WTC11 (cell line): ENCODE measurements at regions not wholly inside any gene's neighbourhood (a gene's known extent, or its start where the extent isn't known, plus 50 kb on each side); places are given as distances from the start of the nearest gene placed in this dataset.

Experiments
- ATAC-seq: fragments of 200-7000 bp; cut with Tn5 transposase; 2 replicates; pipeline ENCODE4 v1.10.0; 2021; ENCODE audit warnings: mild to moderate bottlenecking, moderate library complexity
- CTCF ChIA-PET: fragments of 300-600 bp; sonication (Branson Sonifier 250); formaldehyde crosslinking; loops from one replicate; lab custom pipeline; 2021; ENCODE audit warnings: antibody characterized with exemption; lab: Charles Lee
- POLR2A ChIA-PET: fragments of 350-600 bp; sonication (Branson Sonifier 250); formaldehyde crosslinking; loops from one replicate; lab custom pipeline; 2021; ENCODE audit warnings: antibody characterized with exemption; lab: Charles Lee
- DNase-seq: peaks from one replicate; pipeline ENCODE4 v3.0.0; 2021; ENCODE audit warnings: low spot score
- H3K27ac Mint-ChIP-seq: 2 replicates; pipeline ENCODE4 v1.8.0; 2021; ENCODE audit warnings: mixed read lengths
- H3K27me3 Mint-ChIP-seq: 2 replicates; pipeline ENCODE4 v1.8.0; 2021; ENCODE audit warnings: low read depth, mild to moderate bottlenecking, moderate library complexity, mixed read lengths
- H3K36me3 Mint-ChIP-seq: 2 replicates; pipeline ENCODE4 v1.8.0; 2021; ENCODE audit warnings: mixed read lengths
- H3K4me1 Mint-ChIP-seq: 2 replicates; pipeline ENCODE4 v1.8.0; 2022; ENCODE audit warnings: mixed read lengths
- H3K4me3 Mint-ChIP-seq: 2 replicates; pipeline ENCODE4 v1.8.0; 2021; ENCODE audit warnings: mild to moderate bottlenecking, moderate library complexity, mixed read lengths
- H3K9me3 Mint-ChIP-seq: 2 replicates; pipeline ENCODE4 v1.8.0; 2021; ENCODE audit warnings: mixed read lengths
- ATF1 ChIP-seq: sonication (generic); formaldehyde crosslinking; IDR thresholded peaks from 2 replicates; pipeline ENCODE4 v1.8.1; 2023; ENCODE audit warnings: mild to moderate bottlenecking, moderate library complexity, missing genetic modification reagents
- ESRRA ChIP-seq: sonication (generic); formaldehyde crosslinking; IDR thresholded peaks from 2 replicates; pipeline ENCODE4 v1.8.1; 2022; ENCODE audit warnings: mild to moderate bottlenecking, missing genetic modification reagents, borderline replicate concordance
- JUN ChIP-seq: sonication (generic); formaldehyde crosslinking; IDR thresholded peaks from 2 replicates; pipeline ENCODE4 v1.8.0; 2023; ENCODE audit warnings: mild to moderate bottlenecking, missing genetic modification reagents
- NR1H2 ChIP-seq: sonication (generic); formaldehyde crosslinking; IDR thresholded peaks from 2 replicates; pipeline ENCODE4 v1.9.0; 2021; ENCODE audit warnings: mild to moderate bottlenecking, moderate library complexity, missing genetic modification reagents
- SMAD4 ChIP-seq: sonication (generic); formaldehyde crosslinking; IDR thresholded peaks from 2 replicates; pipeline ENCODE4 v1.8.0; 2022; ENCODE audit warnings: mild to moderate bottlenecking, missing genetic modification reagents
- TP53 ChIP-seq: sonication (generic); formaldehyde crosslinking; IDR thresholded peaks from 2 replicates; pipeline ENCODE4 v1.8.1; 2023; ENCODE audit warnings: mild to moderate bottlenecking, missing genetic modification reagents
- ZBTB21 ChIP-seq: sonication (generic); formaldehyde crosslinking; IDR thresholded peaks from 2 replicates; pipeline ENCODE4 v1.8.1; 2023; ENCODE audit warnings: mild to moderate bottlenecking, missing genetic modification reagents, borderline replicate concordance
- ZNF263 ChIP-seq: sonication (generic); formaldehyde crosslinking; IDR thresholded peaks from 2 replicates; pipeline ENCODE4 v1.8.1; 2022; ENCODE audit warnings: low read depth, mild to moderate bottlenecking, moderate library complexity, missing genetic modification reagents
- ZNF416 ChIP-seq: fragments of 250-450 bp; sonication (Bioruptor Pico); IDR thresholded peaks from 2 replicates; pipeline ENCODE4 v1.9.0; 2021; ENCODE audit warnings: mild to moderate bottlenecking, inconsistent platforms
- ZNF423 ChIP-seq: fragments of 250-450 bp; sonication (Bioruptor Pico); IDR thresholded peaks from 2 replicates; pipeline ENCODE4 v2.1.2; 2022; ENCODE audit warnings: mild to moderate bottlenecking, moderate library complexity
- TF ChIP-seq, protein P1 (sequence below): sonication (generic); formaldehyde crosslinking; conservative IDR thresholded peaks from 2 replicates; pipeline ENCODE4 v1.8.1; 2022; ENCODE audit warnings: mild to moderate bottlenecking, missing genetic modification reagents
- TF ChIP-seq, protein P2 (sequence below): sonication (generic); formaldehyde crosslinking; IDR thresholded peaks from 2 replicates; pipeline ENCODE4 v1.8.1; 2022; ENCODE audit warnings: low read depth, missing genetic modification reagents, borderline replicate concordance
- TF ChIP-seq, protein P3 (sequence below): fragments of 250-450 bp; sonication (Bioruptor Pico); conservative IDR thresholded peaks from 2 replicates; pipeline ENCODE4 v1.9.0; 2021; ENCODE audit warnings: mild to moderate bottlenecking
- TF ChIP-seq, protein P4 (sequence below): sonication (generic); formaldehyde crosslinking; IDR thresholded peaks from 2 replicates; pipeline ENCODE4 v1.8.1; 2022; ENCODE audit warnings: mild to moderate bottlenecking, missing genetic modification reagents, moderate library complexity, borderline replicate concordance
- TF ChIP-seq, protein P5 (sequence below): sonication (generic); formaldehyde crosslinking; IDR thresholded peaks from 2 replicates; pipeline ENCODE4 v1.8.1; 2022; ENCODE audit warnings: low read depth, mild to moderate bottlenecking, moderate library complexity, missing genetic modification reagents, borderline replicate concordance
- TF ChIP-seq, protein P6 (sequence below): fragments of 250-450 bp; sonication (Bioruptor Pico); IDR thresholded peaks from 2 replicates; pipeline ENCODE4 v1.9.0; 2021; ENCODE audit warnings: mild to moderate bottlenecking
- TF ChIP-seq, protein P7 (sequence below): sonication (generic); formaldehyde crosslinking; IDR thresholded peaks from 2 replicates; pipeline ENCODE4 v1.8.0; 2023; ENCODE audit warnings: missing genetic modification reagents, mild to moderate bottlenecking, borderline replicate concordance
- TF ChIP-seq, protein P8 (sequence below): fragments of 250-450 bp; sonication (Bioruptor Pico); IDR thresholded peaks from 2 replicates; pipeline ENCODE4 v2.1.2; 2022; ENCODE audit warnings: mild to moderate bottlenecking, moderate library complexity
- TF ChIP-seq, protein P9 (sequence below): sonication (generic); formaldehyde crosslinking; IDR thresholded peaks from 2 replicates; pipeline ENCODE4 v1.8.1; 2023; ENCODE audit warnings: mild to moderate bottlenecking, missing genetic modification reagents, moderate library complexity
- TF ChIP-seq, protein P10 (sequence below): fragments of 250-450 bp; sonication (Bioruptor Pico); IDR thresholded peaks from 2 replicates; pipeline ENCODE4 v1.9.0; 2021; ENCODE audit warnings: moderate library complexity, mild to moderate bottlenecking, inconsistent platforms, borderline replicate concordance

DNA sequence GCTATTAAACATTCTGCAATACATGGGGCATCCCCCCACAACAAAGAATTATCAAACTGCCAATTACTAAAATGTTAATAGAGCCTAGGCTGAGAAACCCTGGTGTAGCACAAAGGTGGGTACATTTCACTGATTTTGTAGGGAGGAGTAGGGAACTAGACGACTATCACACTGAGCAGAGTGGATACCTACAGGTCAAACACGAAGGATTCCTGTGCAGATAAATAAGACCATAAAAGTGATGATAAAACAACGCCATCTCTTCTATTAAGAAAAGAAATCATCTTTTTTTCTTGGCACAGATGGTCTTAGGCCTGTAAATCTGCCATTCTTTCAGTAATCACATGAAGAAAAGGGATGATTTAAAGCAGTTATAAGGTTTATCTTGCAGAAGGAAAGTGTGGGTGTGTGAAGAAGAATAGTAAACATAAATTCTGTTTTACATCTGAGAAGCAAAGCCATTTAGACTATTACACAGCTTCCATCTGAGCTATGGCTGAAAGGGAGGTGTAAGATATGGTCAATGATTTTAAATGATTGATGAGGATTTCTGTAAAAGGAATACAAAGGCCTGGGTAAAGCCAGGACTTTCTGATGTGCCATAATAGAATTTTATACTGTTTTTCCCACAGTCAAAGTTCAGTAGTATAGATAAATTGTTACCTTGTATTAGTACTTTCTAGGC lies 429.4 kb upstream of the GOT2 start:
- ChIA-PET CTCF (interaction anchor here (0.7 kb wide), 1 partner anchor 105 kb away, joined by 3 read pairs; no protein-coding TSS in a partner anchor), POLR2A (no interaction called here)
- no peak overlapping the region for H3K27ac Mint-ChIP-seq
- peaks cover 13% of the 10 kb centered on the region for H3K9me3 Mint-ChIP-seq
- H3K27me3 Mint-ChIP-seq, result no peaks in the 10 kb centered on the region
- H3K4me1 Mint-ChIP-seq, result peaks cover 17% of the 10 kb centered on the region
- H3K36me3 Mint-ChIP-seq, result 0 out of 2 replicates have a peak, but pooled peaks cover 5% of the 10 kb centered on the region
- ATAC-seq, result no peak
- TF ChIP-seq ZNF263 (no peak), SMAD4 (CRISPR knock-in tag) (no peak), ATF1 (CRISPR knock-in tag) (no peak), JUN (CRISPR knock-in tag) (no peak), TP53 (CRISPR knock-in tag) (no peak)
- TF ChIP-seq, protein P1, sequence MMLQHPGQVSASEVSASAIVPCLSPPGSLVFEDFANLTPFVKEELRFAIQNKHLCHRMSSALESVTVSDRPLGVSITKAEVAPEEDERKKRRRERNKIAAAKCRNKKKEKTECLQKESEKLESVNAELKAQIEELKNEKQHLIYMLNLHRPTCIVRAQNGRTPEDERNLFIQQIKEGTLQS, result no peak
- TF ChIP-seq, protein P2, sequence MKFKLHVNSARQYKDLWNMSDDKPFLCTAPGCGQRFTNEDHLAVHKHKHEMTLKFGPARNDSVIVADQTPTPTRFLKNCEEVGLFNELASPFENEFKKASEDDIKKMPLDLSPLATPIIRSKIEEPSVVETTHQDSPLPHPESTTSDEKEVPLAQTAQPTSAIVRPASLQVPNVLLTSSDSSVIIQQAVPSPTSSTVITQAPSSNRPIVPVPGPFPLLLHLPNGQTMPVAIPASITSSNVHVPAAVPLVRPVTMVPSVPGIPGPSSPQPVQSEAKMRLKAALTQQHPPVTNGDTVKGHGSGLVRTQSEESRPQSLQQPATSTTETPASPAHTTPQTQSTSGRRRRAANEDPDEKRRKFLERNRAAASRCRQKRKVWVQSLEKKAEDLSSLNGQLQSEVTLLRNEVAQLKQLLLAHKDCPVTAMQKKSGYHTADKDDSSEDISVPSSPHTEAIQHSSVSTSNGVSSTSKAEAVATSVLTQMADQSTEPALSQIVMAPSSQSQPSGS (CRISPR knock-in tag), result no peak
- TF ChIP-seq, protein P3, sequence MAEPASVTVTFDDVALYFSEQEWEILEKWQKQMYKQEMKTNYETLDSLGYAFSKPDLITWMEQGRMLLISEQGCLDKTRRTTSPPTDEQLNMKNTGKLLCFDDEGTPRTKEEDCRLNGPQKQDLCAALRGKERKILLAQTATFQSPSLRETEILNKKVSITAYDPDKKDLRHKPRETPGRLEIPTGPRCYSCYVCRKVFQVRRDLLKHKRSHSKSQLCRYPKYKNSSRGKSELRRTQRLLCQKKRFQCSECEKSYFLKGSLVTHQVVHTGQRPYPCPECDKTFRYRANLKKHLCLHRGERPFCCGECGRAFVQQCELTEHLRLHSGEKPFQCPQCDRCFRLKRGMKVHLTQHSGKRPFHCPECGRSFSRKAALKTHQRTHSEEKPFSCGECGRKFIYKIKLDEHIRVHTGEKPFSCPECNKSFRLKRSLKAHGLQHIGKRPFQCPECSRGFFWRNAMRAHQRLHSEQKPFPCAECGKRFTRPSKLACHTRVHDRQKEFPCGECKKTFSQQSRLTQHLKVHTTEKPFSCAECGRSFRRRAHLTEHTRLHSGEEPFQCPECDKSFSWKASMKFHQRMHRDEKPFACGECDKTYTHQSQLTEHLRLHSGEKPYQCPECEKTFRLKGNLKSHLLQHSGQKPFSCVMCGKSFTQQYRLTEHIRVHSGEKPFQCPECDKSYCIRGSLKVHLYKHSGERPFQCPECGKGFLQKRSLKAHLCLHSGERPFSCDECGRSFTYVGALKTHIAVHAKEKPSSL, result no peak
- TF ChIP-seq, protein P4, sequence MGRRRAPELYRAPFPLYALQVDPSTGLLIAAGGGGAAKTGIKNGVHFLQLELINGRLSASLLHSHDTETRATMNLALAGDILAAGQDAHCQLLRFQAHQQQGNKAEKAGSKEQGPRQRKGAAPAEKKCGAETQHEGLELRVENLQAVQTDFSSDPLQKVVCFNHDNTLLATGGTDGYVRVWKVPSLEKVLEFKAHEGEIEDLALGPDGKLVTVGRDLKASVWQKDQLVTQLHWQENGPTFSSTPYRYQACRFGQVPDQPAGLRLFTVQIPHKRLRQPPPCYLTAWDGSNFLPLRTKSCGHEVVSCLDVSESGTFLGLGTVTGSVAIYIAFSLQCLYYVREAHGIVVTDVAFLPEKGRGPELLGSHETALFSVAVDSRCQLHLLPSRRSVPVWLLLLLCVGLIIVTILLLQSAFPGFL (CRISPR knock-in tag), result no peak
- TF ChIP-seq, protein P5, sequence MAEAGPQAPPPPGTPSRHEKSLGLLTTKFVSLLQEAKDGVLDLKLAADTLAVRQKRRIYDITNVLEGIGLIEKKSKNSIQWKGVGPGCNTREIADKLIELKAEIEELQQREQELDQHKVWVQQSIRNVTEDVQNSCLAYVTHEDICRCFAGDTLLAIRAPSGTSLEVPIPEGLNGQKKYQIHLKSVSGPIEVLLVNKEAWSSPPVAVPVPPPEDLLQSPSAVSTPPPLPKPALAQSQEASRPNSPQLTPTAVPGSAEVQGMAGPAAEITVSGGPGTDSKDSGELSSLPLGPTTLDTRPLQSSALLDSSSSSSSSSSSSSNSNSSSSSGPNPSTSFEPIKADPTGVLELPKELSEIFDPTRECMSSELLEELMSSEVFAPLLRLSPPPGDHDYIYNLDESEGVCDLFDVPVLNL (CRISPR knock-in tag), result no peak
- TF ChIP-seq, protein P6, sequence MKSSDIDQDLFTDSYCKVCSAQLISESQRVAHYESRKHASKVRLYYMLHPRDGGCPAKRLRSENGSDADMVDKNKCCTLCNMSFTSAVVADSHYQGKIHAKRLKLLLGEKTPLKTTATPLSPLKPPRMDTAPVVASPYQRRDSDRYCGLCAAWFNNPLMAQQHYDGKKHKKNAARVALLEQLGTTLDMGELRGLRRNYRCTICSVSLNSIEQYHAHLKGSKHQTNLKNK (CRISPR knock-in tag), result no peak
- TF ChIP-seq, protein P7, sequence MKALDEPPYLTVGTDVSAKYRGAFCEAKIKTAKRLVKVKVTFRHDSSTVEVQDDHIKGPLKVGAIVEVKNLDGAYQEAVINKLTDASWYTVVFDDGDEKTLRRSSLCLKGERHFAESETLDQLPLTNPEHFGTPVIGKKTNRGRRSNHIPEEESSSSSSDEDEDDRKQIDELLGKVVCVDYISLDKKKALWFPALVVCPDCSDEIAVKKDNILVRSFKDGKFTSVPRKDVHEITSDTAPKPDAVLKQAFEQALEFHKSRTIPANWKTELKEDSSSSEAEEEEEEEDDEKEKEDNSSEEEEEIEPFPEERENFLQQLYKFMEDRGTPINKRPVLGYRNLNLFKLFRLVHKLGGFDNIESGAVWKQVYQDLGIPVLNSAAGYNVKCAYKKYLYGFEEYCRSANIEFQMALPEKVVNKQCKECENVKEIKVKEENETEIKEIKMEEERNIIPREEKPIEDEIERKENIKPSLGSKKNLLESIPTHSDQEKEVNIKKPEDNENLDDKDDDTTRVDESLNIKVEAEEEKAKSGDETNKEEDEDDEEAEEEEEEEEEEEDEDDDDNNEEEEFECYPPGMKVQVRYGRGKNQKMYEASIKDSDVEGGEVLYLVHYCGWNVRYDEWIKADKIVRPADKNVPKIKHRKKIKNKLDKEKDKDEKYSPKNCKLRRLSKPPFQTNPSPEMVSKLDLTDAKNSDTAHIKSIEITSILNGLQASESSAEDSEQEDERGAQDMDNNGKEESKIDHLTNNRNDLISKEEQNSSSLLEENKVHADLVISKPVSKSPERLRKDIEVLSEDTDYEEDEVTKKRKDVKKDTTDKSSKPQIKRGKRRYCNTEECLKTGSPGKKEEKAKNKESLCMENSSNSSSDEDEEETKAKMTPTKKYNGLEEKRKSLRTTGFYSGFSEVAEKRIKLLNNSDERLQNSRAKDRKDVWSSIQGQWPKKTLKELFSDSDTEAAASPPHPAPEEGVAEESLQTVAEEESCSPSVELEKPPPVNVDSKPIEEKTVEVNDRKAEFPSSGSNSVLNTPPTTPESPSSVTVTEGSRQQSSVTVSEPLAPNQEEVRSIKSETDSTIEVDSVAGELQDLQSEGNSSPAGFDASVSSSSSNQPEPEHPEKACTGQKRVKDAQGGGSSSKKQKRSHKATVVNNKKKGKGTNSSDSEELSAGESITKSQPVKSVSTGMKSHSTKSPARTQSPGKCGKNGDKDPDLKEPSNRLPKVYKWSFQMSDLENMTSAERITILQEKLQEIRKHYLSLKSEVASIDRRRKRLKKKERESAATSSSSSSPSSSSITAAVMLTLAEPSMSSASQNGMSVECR, result no peak
- DNase-seq, result no peak
- H3K4me3 Mint-ChIP-seq, result no peak overlapping the region

DNA sequence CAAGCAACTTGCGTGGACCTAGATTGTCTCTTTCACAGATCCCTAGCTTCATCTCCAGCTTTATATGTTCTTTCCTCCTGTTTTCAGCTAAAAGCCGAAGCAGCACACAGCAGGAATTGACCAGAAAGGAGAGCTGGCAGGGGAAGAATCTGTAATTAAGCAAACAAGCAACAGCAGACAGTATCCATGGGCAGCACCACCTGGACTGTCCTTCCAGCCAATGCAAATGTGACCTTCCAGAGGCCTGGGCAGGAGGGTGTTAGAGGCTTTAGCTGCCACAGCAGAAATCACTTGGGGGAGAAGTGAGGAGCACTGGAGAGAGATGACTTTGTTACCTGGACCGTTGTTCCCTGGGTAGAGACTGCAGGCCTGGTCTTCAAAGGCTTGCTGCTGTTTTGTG lies 427.6 kb upstream of the GOT2 start:
- Mint-ChIP-seq H3K4me1 (peaks cover 7% of the 10 kb centered on the region), H3K9me3 (peaks cover 9% of the 10 kb centered on the region), H3K27me3 (no peaks in the 10 kb centered on the region), H3K4me3 (no peak overlapping the region), H3K27ac (no peak overlapping the region), H3K36me3 (0 out of 2 replicates have a peak, but pooled peaks cover 5% of the 10 kb centered on the region)
- DNase-seq (no peak), ATAC-seq (no peak)
- ChIA-PET CTCF (no interaction called here), POLR2A (interaction anchor here (0.7 kb wide), 1 partner anchor 1057 kb away, joined by 3 read pairs; no protein-coding TSS in a partner anchor)
- TF ChIP-seq NR1H2 (CRISPR knock-in tag) (no peak), ESRRA (CRISPR knock-in tag) (no peak), ZBTB21 (no peak), ZNF416 (no peak), ZNF423 (CRISPR knock-in tag) (no peak)
- TF ChIP-seq, protein P8, sequence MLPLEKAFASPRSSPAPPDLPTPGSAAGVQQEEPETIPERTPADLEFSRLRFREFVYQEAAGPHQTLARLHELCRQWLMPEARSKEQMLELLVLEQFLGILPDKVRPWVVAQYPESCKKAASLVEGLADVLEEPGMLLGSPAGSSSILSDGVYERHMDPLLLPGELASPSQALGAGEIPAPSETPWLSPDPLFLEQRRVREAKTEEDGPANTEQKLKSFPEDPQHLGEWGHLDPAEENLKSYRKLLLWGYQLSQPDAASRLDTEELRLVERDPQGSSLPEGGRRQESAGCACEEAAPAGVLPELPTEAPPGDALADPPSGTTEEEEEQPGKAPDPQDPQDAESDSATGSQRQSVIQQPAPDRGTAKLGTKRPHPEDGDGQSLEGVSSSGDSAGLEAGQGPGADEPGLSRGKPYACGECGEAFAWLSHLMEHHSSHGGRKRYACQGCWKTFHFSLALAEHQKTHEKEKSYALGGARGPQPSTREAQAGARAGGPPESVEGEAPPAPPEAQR, result no peak
- TF ChIP-seq, protein P9, sequence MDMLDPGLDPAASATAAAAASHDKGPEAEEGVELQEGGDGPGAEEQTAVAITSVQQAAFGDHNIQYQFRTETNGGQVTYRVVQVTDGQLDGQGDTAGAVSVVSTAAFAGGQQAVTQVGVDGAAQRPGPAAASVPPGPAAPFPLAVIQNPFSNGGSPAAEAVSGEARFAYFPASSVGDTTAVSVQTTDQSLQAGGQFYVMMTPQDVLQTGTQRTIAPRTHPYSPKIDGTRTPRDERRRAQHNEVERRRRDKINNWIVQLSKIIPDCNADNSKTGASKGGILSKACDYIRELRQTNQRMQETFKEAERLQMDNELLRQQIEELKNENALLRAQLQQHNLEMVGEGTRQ (CRISPR knock-in tag), result no peak
- TF ChIP-seq, protein P10, sequence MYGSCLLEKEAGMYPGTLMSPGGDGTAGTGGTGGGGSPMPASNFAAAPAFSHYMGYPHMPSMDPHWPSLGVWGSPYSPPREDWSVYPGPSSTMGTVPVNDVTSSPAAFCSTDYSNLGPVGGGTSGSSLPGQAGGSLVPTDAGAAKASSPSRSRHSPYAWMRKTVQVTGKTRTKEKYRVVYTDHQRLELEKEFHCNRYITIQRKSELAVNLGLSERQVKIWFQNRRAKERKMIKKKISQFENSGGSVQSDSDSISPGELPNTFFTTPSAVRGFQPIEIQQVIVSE, result no peak
